ENCODE measurements at regions not wholly inside any gene's neighbourhood (a gene's known extent, or its start where the extent isn't known, plus 50 kb on each side); places are given as distances from the start of the nearest gene placed in this dataset.

- no peaks in the 10 kb centered on the region for H3K79me2 ChIP-seq
- no peak overlapping the region for H2AFZ ChIP-seq
- no peaks in the 10 kb centered on the region for H3K9me3 ChIP-seq (ENCODE audit: control insufficient read depth, low read length)
- H3K4me3 ChIP-seq (ENCODE audit: low read depth, low read length) = no peak overlapping the region
- H3K4me2 ChIP-seq (ENCODE audit: low read length) = no peak overlapping the region
- no peak overlapping the region for H3K27ac ChIP-seq
- no peaks in the 10 kb centered on the region for H3K4me1 ChIP-seq
- no peaks in the 10 kb centered on the region for H3K36me3 ChIP-seq (ENCODE audit: control insufficient read depth, insufficient read depth, low read length)
- TF ChIP-seq CTCF (IDR thresholded peaks at IDR 0.05) = no peak
- no peak overlapping the region for H3K9ac ChIP-seq
- no peaks in the 10 kb centered on the region for H3K27me3 ChIP-seq (ENCODE audit: control insufficient read depth, insufficient read depth, low read length)
These were observed 181.2 kb upstream of the MIS18BP1 start for GRCh38 chr14:45434221-45434620.

GRCh38 chr14:45426685-45427282 lies 173.8 kb upstream of the MIS18BP1 start:
- TF ChIP-seq CTCF (IDR thresholded peaks at IDR 0.05) = peak; percentile 26
- H3K9me3 ChIP-seq (ENCODE audit: control insufficient read depth, low read length) = no peaks in the 10 kb centered on the region
- H3K27me3 ChIP-seq (ENCODE audit: control insufficient read depth, insufficient read depth, low read length) = no peaks in the 10 kb centered on the region

GRCh38 chr14:45406942-45407341 lies 153.9 kb upstream of the MIS18BP1 start:
- Histone ChIP-seq H3K9ac (no peak overlapping the region), H2AFZ (no peak overlapping the region), H3K9me3 (ENCODE audit: control insufficient read depth, low read length) (no peaks in the 10 kb centered on the region), H3K27me3 (ENCODE audit: control insufficient read depth, insufficient read depth, low read length) (no peaks in the 10 kb centered on the region), H3K79me2 (no peaks in the 10 kb centered on the region), H3K4me2 (ENCODE audit: low read length) (no peak overlapping the region), H3K36me3 (ENCODE audit: control insufficient read depth, insufficient read depth, low read length) (no peaks in the 10 kb centered on the region), H3K27ac (no peak overlapping the region), H3K4me3 (ENCODE audit: low read depth, low read length) (no peak overlapping the region), H3K4me1 (no peaks in the 10 kb centered on the region)
- TF ChIP-seq CTCF (IDR thresholded peaks at IDR 0.05) = no peak

More at GRCh38 chr14:45426685-45427282, 173.8 kb upstream of the MIS18BP1 start:
- Histone ChIP-seq H3K4me1 (no peaks in the 10 kb centered on the region), H3K79me2 (no peaks in the 10 kb centered on the region), H3K27ac (no peak overlapping the region), H3K4me2 (ENCODE audit: low read length) (no peak overlapping the region), H3K36me3 (ENCODE audit: control insufficient read depth, insufficient read depth, low read length) (no peaks in the 10 kb centered on the region), H2AFZ (no peak overlapping the region), H3K9ac (no peak overlapping the region), H3K4me3 (ENCODE audit: low read depth, low read length) (no peak overlapping the region)

GRCh38 chr14:45400950-45401640 lies 148.1 kb upstream of the MIS18BP1 start:
- Histone ChIP-seq H3K36me3 (ENCODE audit: control insufficient read depth, insufficient read depth, low read length) (no peaks in the 10 kb centered on the region), H3K4me1 (no peaks in the 10 kb centered on the region), H3K27me3 (ENCODE audit: control insufficient read depth, insufficient read depth, low read length) (no peaks in the 10 kb centered on the region), H3K4me3 (ENCODE audit: low read depth, low read length) (no peak overlapping the region), H3K9ac (no peak overlapping the region), H3K9me3 (ENCODE audit: control insufficient read depth, low read length) (no peaks in the 10 kb centered on the region), H3K4me2 (ENCODE audit: low read length) (no peak overlapping the region), H3K79me2 (no peaks in the 10 kb centered on the region), H3K27ac (no peak overlapping the region), H2AFZ (no peak overlapping the region)
- no peak for TF ChIP-seq CTCF (IDR thresholded peaks at IDR 0.05)

- H3K9me3 ChIP-seq (ENCODE audit: control insufficient read depth, low read length) = no peaks in the 10 kb centered on the region
- H3K36me3 ChIP-seq (ENCODE audit: control insufficient read depth, insufficient read depth, low read length) = no peaks in the 10 kb centered on the region
- no peak overlapping the region for H3K4me3 ChIP-seq (ENCODE audit: low read depth, low read length)
- no peak overlapping the region for H2AFZ ChIP-seq
- TF ChIP-seq CTCF (IDR thresholded peaks at IDR 0.05) = no peak
- H3K27ac ChIP-seq = no peak overlapping the region
- no peak overlapping the region for H3K4me2 ChIP-seq (ENCODE audit: low read length)
- no peaks in the 10 kb centered on the region for H3K27me3 ChIP-seq (ENCODE audit: control insufficient read depth, insufficient read depth, low read length)
- no peak overlapping the region for H3K9ac ChIP-seq
- no peaks in the 10 kb centered on the region for H3K4me1 ChIP-seq
- no peaks in the 10 kb centered on the region for H3K79me2 ChIP-seq
These were observed 147.5 kb upstream of the MIS18BP1 start for GRCh38 chr14:45400509-45400908.
